Neural cell (in vitro differentiated cells): ENCODE measurements at regions not wholly inside any gene's neighbourhood (a gene's known extent, or its start where the extent isn't known, plus 50 kb on each side); places are given as distances from the start of the nearest gene placed in this dataset.
A peak's percentile ranks its signal among the peaks of the same experiment; 100 is the strongest.

Experiments used
- H2AFZ ChIP-seq: fragments of 200-600, 300-800 bp; sonication (generic), shearing (Covaris generic); 2 replicates; pipeline ENCODE4 v1.6.0; 2014; ENCODE audit warnings: low read depth, mild to moderate bottlenecking, antibody characterized with exemption, low read length, moderate library complexity
- H3F3A ChIP-seq: fragments of 200-600 bp; shearing (Covaris generic); 2 replicates; pipeline ENCODE4 v1.6.1; 2016; ENCODE audit warnings: mild to moderate bottlenecking, moderate library complexity, mixed read lengths, antibody characterized with exemption, low read length; ENCODE audit not compliant: insufficient read depth, poor library complexity, severe bottlenecking
- H3K27ac ChIP-seq: fragments of 200-600, 300-800 bp; sonication (generic), shearing (Covaris generic); 2 replicates; pipeline ENCODE4 v1.5.1; 2014; ENCODE audit warnings: mild to moderate bottlenecking, low read length, moderate library complexity
- H3K27me3 ChIP-seq: fragments of 300-800, 200-600 bp; sonication (generic), shearing (Covaris generic); 2 replicates; pipeline ENCODE4 v1.6.0; 2014; ENCODE audit warnings: mild to moderate bottlenecking, low read depth, low read length, moderate library complexity; ENCODE audit not compliant: insufficient read depth
- H3K36me3 ChIP-seq: fragments of 300-800, 200-600 bp; sonication (generic), shearing (Covaris generic); 2 replicates; pipeline ENCODE4 v1.5.1; 2014; ENCODE audit warnings: mild to moderate bottlenecking, antibody characterized with exemption, low read length, moderate library complexity; ENCODE audit not compliant: insufficient read depth
- H3K4me2 ChIP-seq: fragments of 300-800, 200-600 bp; sonication (generic), shearing (Covaris generic); 2 replicates; pipeline ENCODE4 v1.6.0; 2014; ENCODE audit warnings: mild to moderate bottlenecking, low read length
- H3K4me3 ChIP-seq: fragments of 300-800, 200-600 bp; sonication (generic), shearing (Covaris generic); 2 replicates; pipeline ENCODE4 v1.5.1; 2014; ENCODE audit warnings: mild to moderate bottlenecking, low read length, moderate library complexity
- H3K79me2 ChIP-seq: fragments of 200-600 bp; shearing (Covaris generic); replicated peaks from 2 replicates; pipeline ENCODE4 v1.6.0; 2014; ENCODE audit warnings: mild to moderate bottlenecking, low read length, moderate library complexity; ENCODE audit not compliant: insufficient read depth
- H3K9ac ChIP-seq: fragments of 300-800, 200-600 bp; sonication (generic), shearing (Covaris generic); 2 replicates; pipeline ENCODE4 v1.6.1; 2016; ENCODE audit warnings: mild to moderate bottlenecking, low read length, mixed read lengths
- H3K9me2 ChIP-seq: fragments of 200-600 bp; shearing (Covaris generic); 2 replicates; pipeline ENCODE4 v1.6.1; 2016; ENCODE audit warnings: mild to moderate bottlenecking, low read length, mixed read lengths; ENCODE audit not compliant: insufficient read depth
- H3K9me3 ChIP-seq: fragments of 200-600, 300-800 bp; sonication (generic), shearing (Covaris generic); 2 replicates; pipeline ENCODE4 v1.6.1; 2016; ENCODE audit warnings: mild to moderate bottlenecking, mixed run types, low read length, moderate library complexity, mixed read lengths
- H4K20me1 ChIP-seq: fragments of 200-600 bp; shearing (Covaris generic); 2 replicates; pipeline ENCODE4 v1.6.1; 2016; ENCODE audit warnings: mild to moderate bottlenecking, mixed run types; ENCODE audit not compliant: insufficient read depth
- EP300 ChIP-seq: fragments of 450-650 bp; conservative IDR thresholded peaks from 2 replicates; pipeline ENCODE4 v1.6.1; 2014; ENCODE audit warnings: antibody characterized with exemption, mild to moderate bottlenecking, moderate library complexity; ENCODE audit not compliant: poor library complexity, severe bottlenecking
- EZH2 ChIP-seq: fragments of 200-600, 300-800 bp; shearing (Covaris generic), sonication (generic); IDR thresholded peaks from 2 replicates; pipeline ENCODE4 v1.6.1; 2014; ENCODE audit warnings: antibody characterized with exemption, low read length, borderline replicate concordance, mild to moderate bottlenecking; ENCODE audit not compliant: insufficient read depth, poor library complexity, severe bottlenecking
- MXI1 ChIP-seq: fragments of 450-650 bp; conservative IDR thresholded peaks from 2 replicates; pipeline ENCODE4 v1.6.1; 2014; ENCODE audit warnings: antibody characterized with exemption, mild to moderate bottlenecking; ENCODE audit not compliant: poor library complexity, severe bottlenecking
- POLR2AphosphoS5 ChIP-seq: IDR thresholded peaks from 2 replicates; pipeline ENCODE4 v1.6.1; 2012
- RAD21 ChIP-seq: fragments of 450-650 bp; conservative IDR thresholded peaks from 2 replicates; pipeline ENCODE4 v1.6.1; 2014; ENCODE audit warnings: antibody characterized with exemption, mild to moderate bottlenecking, moderate library complexity
- SMC3 ChIP-seq: fragments of 450-650 bp; conservative IDR thresholded peaks from 2 replicates; pipeline ENCODE4 v1.6.1; 2014; ENCODE audit warnings: antibody characterized with exemption, mild to moderate bottlenecking, moderate library complexity; ENCODE audit not compliant: poor library complexity
- TAF1 ChIP-seq: IDR thresholded peaks from 2 replicates; pipeline ENCODE4 v1.6.1; 2012; ENCODE audit warnings: low read depth
- TF ChIP-seq, protein P1 (sequence below): IDR thresholded peaks from 2 replicates; pipeline ENCODE4 v1.6.1; 2012; ENCODE audit warnings: borderline replicate concordance
- TF ChIP-seq, protein P2 (sequence below): fragments of 450-650 bp; IDR thresholded peaks from 2 replicates; pipeline ENCODE4 v1.5.1; 2014; ENCODE audit warnings: antibody characterized with exemption, mild to moderate bottlenecking, moderate library complexity; ENCODE audit not compliant: poor library complexity, severe bottlenecking

DNA sequence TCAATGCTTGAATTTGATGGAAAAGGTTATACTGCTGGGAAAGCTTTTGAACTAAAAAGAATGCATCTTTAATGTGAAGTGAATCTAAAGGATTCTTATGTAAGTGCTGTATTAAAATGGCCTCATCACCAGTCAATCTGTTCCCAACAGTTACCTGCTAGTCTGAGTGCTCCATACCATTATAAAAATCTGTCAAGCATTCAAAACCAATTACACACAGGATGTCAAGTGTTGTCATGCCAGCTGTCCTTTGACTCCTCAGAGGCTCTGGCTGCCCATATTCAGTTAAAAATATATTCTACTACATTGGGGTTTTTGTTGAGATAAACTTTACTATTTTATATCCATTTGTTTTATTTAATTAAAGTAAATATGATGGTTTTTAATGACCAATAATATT lies 1587.7 kb downstream of the AMY1C start:
- H3K27ac ChIP-seq: peak overlapping the region; percentile 72
- H3K9me2 ChIP-seq: no peaks in the 10 kb centered on the region
- H3K79me2 ChIP-seq: no peaks in the 10 kb centered on the region

DNA sequence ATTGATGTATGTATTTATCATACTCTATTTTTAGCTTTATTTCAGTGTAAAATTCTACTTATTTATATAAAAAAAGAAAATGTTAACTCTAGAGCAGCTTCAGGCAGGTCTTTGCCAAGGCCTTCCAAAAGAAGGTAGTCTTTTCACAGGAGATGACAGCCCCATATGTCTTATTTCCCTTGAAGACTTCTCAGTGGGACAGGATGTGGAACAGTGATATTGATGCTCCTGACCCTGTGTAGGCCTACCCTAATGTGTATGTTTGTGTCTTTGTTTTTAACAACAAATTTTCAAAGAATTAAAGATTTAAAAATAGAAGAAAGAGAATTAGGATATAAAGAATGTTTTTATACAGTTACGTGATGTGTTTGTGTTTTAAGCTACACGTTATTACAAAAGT lies 1593.6 kb downstream of the AMY1C start:
- H3K9me2 ChIP-seq: no peaks in the 10 kb centered on the region
- no peak for TF ChIP-seq EP300
- no peak for TF ChIP-seq POLR2AphosphoS5
- TF ChIP-seq TAF1: no peak
- no peak for TF ChIP-seq MXI1
- TF ChIP-seq RAD21: no peak
- TF ChIP-seq EZH2: no peak
- H3K9me3 ChIP-seq: peaks cover 6% of the 10 kb centered on the region
- H3K4me3 ChIP-seq: no peak overlapping the region
- H3K36me3 ChIP-seq: no peaks in the 10 kb centered on the region
- no peaks in the 10 kb centered on the region for H3F3A ChIP-seq
- no peak overlapping the region for H3K4me2 ChIP-seq
- no peak overlapping the region for H3K9ac ChIP-seq
- H3K27ac ChIP-seq: no peak overlapping the region
- H3K79me2 ChIP-seq: no peaks in the 10 kb centered on the region
- H3K27me3 ChIP-seq: no peaks in the 10 kb centered on the region
- no peak overlapping the region for H2AFZ ChIP-seq
- H4K20me1 ChIP-seq: no peaks in the 10 kb centered on the region

More for the DNA sequence above, 1587.7 kb downstream of the AMY1C start:
- Histone ChIP-seq H3K9ac (no peak overlapping the region), H3K27me3 (no peaks in the 10 kb centered on the region), H3K9me3 (no peaks in the 10 kb centered on the region), H4K20me1 (no peaks in the 10 kb centered on the region), H3K4me3 (no peak overlapping the region), H3K4me2 (peak overlapping the region; percentile 22), H2AFZ (no peak overlapping the region), H3K36me3 (no peaks in the 10 kb centered on the region), H3F3A (no peaks in the 10 kb centered on the region)
- TF ChIP-seq EP300: peak; percentile 97
- TF ChIP-seq EZH2: no peak
- peak; percentile 83 for TF ChIP-seq POLR2AphosphoS5
- TF ChIP-seq, protein P1, sequence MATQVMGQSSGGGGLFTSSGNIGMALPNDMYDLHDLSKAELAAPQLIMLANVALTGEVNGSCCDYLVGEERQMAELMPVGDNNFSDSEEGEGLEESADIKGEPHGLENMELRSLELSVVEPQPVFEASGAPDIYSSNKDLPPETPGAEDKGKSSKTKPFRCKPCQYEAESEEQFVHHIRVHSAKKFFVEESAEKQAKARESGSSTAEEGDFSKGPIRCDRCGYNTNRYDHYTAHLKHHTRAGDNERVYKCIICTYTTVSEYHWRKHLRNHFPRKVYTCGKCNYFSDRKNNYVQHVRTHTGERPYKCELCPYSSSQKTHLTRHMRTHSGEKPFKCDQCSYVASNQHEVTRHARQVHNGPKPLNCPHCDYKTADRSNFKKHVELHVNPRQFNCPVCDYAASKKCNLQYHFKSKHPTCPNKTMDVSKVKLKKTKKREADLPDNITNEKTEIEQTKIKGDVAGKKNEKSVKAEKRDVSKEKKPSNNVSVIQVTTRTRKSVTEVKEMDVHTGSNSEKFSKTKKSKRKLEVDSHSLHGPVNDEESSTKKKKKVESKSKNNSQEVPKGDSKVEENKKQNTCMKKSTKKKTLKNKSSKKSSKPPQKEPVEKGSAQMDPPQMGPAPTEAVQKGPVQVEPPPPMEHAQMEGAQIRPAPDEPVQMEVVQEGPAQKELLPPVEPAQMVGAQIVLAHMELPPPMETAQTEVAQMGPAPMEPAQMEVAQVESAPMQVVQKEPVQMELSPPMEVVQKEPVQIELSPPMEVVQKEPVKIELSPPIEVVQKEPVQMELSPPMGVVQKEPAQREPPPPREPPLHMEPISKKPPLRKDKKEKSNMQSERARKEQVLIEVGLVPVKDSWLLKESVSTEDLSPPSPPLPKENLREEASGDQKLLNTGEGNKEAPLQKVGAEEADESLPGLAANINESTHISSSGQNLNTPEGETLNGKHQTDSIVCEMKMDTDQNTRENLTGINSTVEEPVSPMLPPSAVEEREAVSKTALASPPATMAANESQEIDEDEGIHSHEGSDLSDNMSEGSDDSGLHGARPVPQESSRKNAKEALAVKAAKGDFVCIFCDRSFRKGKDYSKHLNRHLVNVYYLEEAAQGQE: peak; percentile 45
- no peak for TF ChIP-seq MXI1
- TF ChIP-seq RAD21: no peak

DNA sequence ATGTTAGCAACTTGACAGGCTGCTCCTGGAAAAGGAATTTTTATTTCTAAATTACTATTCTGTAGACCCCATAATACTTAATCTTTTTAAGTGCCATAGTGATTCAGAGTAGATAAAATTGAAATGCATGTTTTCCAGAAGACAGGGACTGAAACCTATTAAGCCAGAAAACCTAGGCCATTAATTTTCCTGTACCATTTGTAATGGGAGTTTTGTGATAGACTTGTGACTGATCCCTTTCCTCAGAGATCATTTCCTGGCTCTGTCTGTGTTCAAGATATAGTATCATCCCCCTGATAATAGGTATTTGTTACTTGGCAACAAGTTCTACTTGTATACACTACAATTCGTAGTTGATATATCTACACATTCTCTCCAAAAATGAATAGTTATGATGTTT lies 1609.8 kb downstream of the AMY1C start:
- no peaks in the 10 kb centered on the region for H3F3A ChIP-seq
- no peaks in the 10 kb centered on the region for H4K20me1 ChIP-seq
- no peak overlapping the region for H3K4me2 ChIP-seq
- H2AFZ ChIP-seq: no peak overlapping the region
- no peak for TF ChIP-seq SMC3
- TF ChIP-seq MXI1: no peak
- no peak for TF ChIP-seq TAF1
- TF ChIP-seq, protein P2, sequence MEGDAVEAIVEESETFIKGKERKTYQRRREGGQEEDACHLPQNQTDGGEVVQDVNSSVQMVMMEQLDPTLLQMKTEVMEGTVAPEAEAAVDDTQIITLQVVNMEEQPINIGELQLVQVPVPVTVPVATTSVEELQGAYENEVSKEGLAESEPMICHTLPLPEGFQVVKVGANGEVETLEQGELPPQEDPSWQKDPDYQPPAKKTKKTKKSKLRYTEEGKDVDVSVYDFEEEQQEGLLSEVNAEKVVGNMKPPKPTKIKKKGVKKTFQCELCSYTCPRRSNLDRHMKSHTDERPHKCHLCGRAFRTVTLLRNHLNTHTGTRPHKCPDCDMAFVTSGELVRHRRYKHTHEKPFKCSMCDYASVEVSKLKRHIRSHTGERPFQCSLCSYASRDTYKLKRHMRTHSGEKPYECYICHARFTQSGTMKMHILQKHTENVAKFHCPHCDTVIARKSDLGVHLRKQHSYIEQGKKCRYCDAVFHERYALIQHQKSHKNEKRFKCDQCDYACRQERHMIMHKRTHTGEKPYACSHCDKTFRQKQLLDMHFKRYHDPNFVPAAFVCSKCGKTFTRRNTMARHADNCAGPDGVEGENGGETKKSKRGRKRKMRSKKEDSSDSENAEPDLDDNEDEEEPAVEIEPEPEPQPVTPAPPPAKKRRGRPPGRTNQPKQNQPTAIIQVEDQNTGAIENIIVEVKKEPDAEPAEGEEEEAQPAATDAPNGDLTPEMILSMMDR: no peak
- TF ChIP-seq, protein P1: peak; percentile 64
- TF ChIP-seq EP300: peak; percentile 69
- no peak for TF ChIP-seq RAD21
- peak; percentile 75 for TF ChIP-seq POLR2AphosphoS5
- TF ChIP-seq EZH2: no peak
- H3K9me2 ChIP-seq: no peaks in the 10 kb centered on the region
- H3K9ac ChIP-seq: no peak overlapping the region
- no peaks in the 10 kb centered on the region for H3K36me3 ChIP-seq
- peak overlapping the region; percentile 25 for H3K27ac ChIP-seq
- H3K27me3 ChIP-seq: no peaks in the 10 kb centered on the region
- no peak overlapping the region for H3K4me3 ChIP-seq
- no peaks in the 10 kb centered on the region for H3K9me3 ChIP-seq
- H3K79me2 ChIP-seq: no peaks in the 10 kb centered on the region
